Breast epithelium (tissue), 3 donors: ENCODE measurements at regions not wholly inside any gene's neighbourhood (a gene's known extent, or its start where the extent isn't known, plus 50 kb on each side); places are given as distances from the start of the nearest gene placed in this dataset.

Experiments used
- CTCF ChIP-seq, 3 donors: fragments of 450-650 bp; IDR thresholded peaks; one replicate each; pipeline ENCODE4 v1.5.1; 2016 to 2017; ENCODE audit warnings: antibody characterized with exemption in 3 of 3, mild to moderate bottlenecking in 3 of 3, moderate library complexity in 3 of 3
- POLR2A ChIP-seq: fragments of 450-650 bp; IDR thresholded peaks from one replicate; pipeline ENCODE4 v1.6.1; 2016; ENCODE audit warnings: antibody characterized with exemption, mild to moderate bottlenecking, moderate library complexity
- POLR2AphosphoS5 ChIP-seq, 3 donors: sonication (generic); formaldehyde crosslinking; IDR thresholded peaks; one replicate each; pipeline ENCODE4 v1.6.1; 2017; ENCODE audit warnings: antibody characterized with exemption in 3 of 3

DNA sequence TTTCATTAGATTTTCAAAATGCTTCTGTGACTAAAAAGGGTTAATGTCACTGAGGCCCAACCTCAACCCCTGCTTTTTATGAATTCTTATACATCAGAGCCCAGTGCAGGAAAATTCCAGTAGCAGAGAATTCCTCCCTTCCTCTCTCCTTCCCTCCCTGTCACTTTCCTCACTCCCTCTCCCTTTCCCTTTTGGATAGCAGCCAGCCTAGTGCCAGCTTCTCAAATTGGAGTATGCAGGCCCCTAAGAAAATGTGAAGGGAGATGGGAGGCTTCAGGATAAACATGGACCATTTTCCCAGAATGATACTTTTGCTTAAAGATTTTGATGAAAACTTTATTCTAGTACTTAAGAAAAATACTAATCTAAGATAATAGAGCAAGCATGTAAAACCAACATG is 507.4 kb downstream of the KDM4C start:
- no peak for TF ChIP-seq CTCF (IDR thresholded peaks at IDR 0.05)
- TF ChIP-seq POLR2A: no peak
- TF ChIP-seq POLR2AphosphoS5 (IDR thresholded peaks at IDR 0.05): no peak
